Right lobe of liver (tissue), 6 donors: ENCODE measurements at regions not wholly inside any gene's neighbourhood (a gene's known extent, or its start where the extent isn't known, plus 50 kb on each side); places are given as distances from the start of the nearest gene placed in this dataset.

Experiments used
- ATAC-seq, 4 donors: fragments of 200-7000 bp; cut with Tn5 transposase; one replicate each; pipeline ENCODE4 v1.9.1; 2020; ENCODE audit warnings: mild to moderate bottlenecking in 4 of 4, moderate library complexity in 4 of 4
- DNase-seq, 3 donors: peaks; one replicate each; pipeline ENCODE4 v3.0.0-alpha.2; 2020
- H3K27ac ChIP-seq, 3 donors: fragments of 200-600 bp; one replicate each; pipeline ENCODE4 v1.8.0; 2022
- H3K27me3 ChIP-seq, 2 donors: fragments of 200-600 bp; one replicate each; pipeline ENCODE4 v1.8.0; 2022
- H3K36me3 ChIP-seq, 4 donors: fragments of 200-600 bp; sonication (generic) in 1 of 4; one replicate each; pipeline versions ENCODE4 v1.5.1 to v1.8.0; 2017 to 2022; ENCODE audit warnings: control low read depth in 1 of 4
- H3K4me1 ChIP-seq, 4 donors: fragments of 200-600 bp; sonication (generic) in 1 of 4; one replicate each; pipeline versions ENCODE4 v1.5.1 to v1.8.0; 2017 to 2022; ENCODE audit warnings: control low read depth in 1 of 4
- H3K4me3 ChIP-seq, 3 donors: fragments of 200-600 bp; one replicate each; pipeline ENCODE4 v1.8.0; 2022
- H3K9me3 ChIP-seq, 4 donors: fragments of 200-600 bp; sonication (generic) in 1 of 4; one replicate each; pipeline versions ENCODE4 v1.5.1 to v1.8.0; 2017 to 2022; ENCODE audit warnings: control low read depth in 1 of 4
- POLR2A ChIP-seq: fragments of 450-650 bp; IDR thresholded peaks from one replicate; pipeline ENCODE4 v1.6.1; 2017; ENCODE audit warnings: antibody characterized with exemption, mild to moderate bottlenecking
- WGBS: methylation state at CpG from one replicate; pipeline ENCODE4 v1.1.6; 2018; ENCODE audit warnings: low coverage, low lambda C conversion rate; ENCODE audit not compliant: insufficient coverage; ENCODE audit errors: missing lambda C conversion rate; 5-methylcytosine and 5-hydroxymethylcytosine counted together
- intact Hi-C, 2 donors: fragments of 100-400 bp; cut with DNase I; formaldehyde crosslinking; loops; one replicate each; pipeline versions ENCODE4 v1.11.2 to v1.14.1; 2022
- TF ChIP-seq, protein P1 (sequence below), 4 donors: fragments of 200-600 bp in 3 of 4; fragments of 450-650 bp in 1 of 4; IDR thresholded peaks; one replicate each; pipeline versions ENCODE4 v1.5.1 to v1.8.0; 2016 to 2022; ENCODE audit warnings: antibody characterized with exemption in 4 of 4, mild to moderate bottlenecking in 2 of 4
- donor health status: DM: no; HTN: yes; CAD: no.
- donor health status: DM: no; HTN: no; CAD: no.
- donor health status: DM: no; HTN: no; CAD: no.
- donor health status: DM: no; HTN: yes; CAD: no.
- donor health status: DM: no; HTN: yes; CAD: no.

DNA sequence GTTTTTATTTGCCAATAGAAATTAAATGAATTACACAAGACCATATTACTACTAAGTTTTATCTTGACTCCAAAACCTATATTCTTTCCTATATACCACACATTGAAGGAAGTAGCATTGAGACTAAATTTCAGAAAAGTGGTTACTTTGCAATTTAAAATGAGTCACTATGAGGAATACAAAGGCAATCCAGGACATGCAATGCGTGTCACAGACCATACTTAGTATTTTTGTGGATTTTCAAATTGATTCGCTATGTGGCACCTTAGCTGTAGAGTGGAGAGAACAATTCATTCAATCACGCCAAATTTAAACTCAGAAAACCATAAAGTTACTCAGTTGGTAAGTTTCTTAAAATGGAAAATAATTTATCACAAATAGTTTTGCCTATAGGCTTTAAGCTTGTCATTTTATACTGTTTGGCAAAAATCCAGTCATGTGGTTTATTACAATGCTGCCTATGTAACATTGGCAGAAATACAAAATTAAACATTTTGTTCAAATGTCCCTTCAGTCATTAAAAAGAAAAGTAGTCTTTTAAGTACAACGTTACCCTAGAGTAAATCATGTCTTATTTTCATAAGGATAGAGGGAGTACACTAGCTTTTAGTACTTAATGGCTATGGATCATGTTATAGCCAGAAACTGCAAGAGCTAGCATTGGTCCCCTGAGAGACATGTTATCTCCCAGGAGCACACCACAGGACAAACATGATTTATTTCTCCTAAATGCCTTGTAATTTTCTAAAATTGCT, 222.8 kb upstream of the CDH7 start:
- Histone ChIP-seq H3K36me3 (no peaks in the 10 kb centered on the region), H3K4me1 (no peaks in the 10 kb centered on the region), H3K27me3 (no peaks in the 10 kb centered on the region), H3K9me3 (no peaks in the 10 kb centered on the region), H3K4me3 (no peak overlapping the region), H3K27ac (no peak overlapping the region)
- DNase-seq = no peak
- TF ChIP-seq POLR2A = no peak
- TF ChIP-seq, protein P1, sequence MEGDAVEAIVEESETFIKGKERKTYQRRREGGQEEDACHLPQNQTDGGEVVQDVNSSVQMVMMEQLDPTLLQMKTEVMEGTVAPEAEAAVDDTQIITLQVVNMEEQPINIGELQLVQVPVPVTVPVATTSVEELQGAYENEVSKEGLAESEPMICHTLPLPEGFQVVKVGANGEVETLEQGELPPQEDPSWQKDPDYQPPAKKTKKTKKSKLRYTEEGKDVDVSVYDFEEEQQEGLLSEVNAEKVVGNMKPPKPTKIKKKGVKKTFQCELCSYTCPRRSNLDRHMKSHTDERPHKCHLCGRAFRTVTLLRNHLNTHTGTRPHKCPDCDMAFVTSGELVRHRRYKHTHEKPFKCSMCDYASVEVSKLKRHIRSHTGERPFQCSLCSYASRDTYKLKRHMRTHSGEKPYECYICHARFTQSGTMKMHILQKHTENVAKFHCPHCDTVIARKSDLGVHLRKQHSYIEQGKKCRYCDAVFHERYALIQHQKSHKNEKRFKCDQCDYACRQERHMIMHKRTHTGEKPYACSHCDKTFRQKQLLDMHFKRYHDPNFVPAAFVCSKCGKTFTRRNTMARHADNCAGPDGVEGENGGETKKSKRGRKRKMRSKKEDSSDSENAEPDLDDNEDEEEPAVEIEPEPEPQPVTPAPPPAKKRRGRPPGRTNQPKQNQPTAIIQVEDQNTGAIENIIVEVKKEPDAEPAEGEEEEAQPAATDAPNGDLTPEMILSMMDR (IDR thresholded peaks at IDR 0.05) = no peak
- intact Hi-C loops = no loop called here
- ATAC-seq = no peak
- 45% methylated on average over 4 of the region's 4 CpGs for WGBS

DNA sequence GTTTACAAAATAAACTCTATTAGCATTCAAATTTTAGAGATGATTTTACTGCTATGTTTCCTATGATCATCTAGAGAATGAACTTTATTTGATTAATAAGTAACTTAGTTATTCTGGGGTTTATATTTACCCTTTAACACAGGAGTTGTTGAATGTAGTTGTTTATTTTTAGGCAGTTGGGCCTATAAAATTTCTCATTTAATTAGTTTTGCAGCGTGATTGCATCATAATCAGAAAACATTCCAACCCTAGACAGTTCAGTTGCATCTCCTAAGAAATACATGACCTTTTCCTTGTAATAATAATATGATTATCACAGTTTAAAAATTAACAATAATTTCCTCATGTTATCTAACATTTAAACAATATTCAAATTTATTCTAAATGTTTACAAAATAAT, 224.7 kb upstream of the CDH7 start:
- Histone ChIP-seq H3K4me3 (no peak overlapping the region), H3K4me1 (no peaks in the 10 kb centered on the region), H3K9me3 (no peaks in the 10 kb centered on the region), H3K36me3 (no peaks in the 10 kb centered on the region), H3K27ac (no peak overlapping the region), H3K27me3 (no peaks in the 10 kb centered on the region)
- intact Hi-C loops = no loop called here
- TF ChIP-seq, protein P1 (IDR thresholded peaks at IDR 0.05) = no peak
- no peak for TF ChIP-seq POLR2A
- DNase-seq (no peak), ATAC-seq (no peak)
- WGBS = 45% methylated on average over 1 of the region's 1 CpG

DNA sequence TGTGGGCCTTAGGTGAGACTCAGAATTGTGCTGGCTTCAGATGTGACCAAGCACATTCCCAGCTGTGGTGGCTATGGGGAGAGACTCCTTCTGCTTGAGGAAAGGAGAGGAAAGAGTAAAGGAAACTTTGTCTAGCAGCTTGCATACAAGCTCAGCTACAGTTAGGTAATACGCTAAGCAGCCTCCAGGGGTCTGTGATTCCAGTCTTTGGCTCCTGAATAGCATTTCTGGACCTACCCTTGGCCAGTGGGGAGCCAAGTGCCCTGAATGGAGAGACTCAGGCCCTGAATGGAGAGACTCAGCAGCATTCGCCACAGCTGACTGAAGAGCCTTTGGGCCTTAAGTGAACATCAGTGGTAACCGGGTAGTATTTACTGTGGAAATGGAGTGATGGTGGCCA, 227.4 kb upstream of the CDH7 start:
- no peaks in the 10 kb centered on the region for H3K4me1 ChIP-seq
- H3K27ac ChIP-seq = no peak overlapping the region
- H3K4me3 ChIP-seq = no peak overlapping the region
- ATAC-seq (no peak), DNase-seq (no peak)
- no peaks in the 10 kb centered on the region for H3K9me3 ChIP-seq
- TF ChIP-seq, protein P1 (IDR thresholded peaks at IDR 0.05) = no peak
- TF ChIP-seq POLR2A = no peak
- no peaks in the 10 kb centered on the region for H3K27me3 ChIP-seq
- 72% methylated on average over 3 of the region's 3 CpGs for WGBS
- intact Hi-C loops = no loop called here
- H3K36me3 ChIP-seq = no peaks in the 10 kb centered on the region

DNA sequence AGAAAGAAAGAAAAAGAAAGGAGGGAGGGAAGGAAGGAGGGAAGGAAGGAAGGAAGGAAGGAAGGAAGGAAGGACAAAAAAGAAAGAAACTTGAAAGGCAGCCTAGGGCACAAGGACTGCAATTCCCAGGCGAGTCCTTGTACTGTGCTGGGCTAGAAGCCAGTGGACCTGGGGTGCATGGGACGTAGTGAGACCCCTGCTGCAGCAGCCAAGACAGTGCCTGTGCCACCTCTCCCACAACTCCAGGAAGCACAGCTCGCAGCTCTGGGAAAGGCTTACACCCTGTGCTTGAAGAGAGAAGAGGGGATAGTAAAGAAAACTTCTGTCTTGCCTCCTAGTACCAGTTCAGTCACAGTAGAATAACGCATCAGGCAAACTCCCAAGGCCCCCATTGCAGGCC, 227.9 kb upstream of the CDH7 start:
- H3K36me3 ChIP-seq = no peaks in the 10 kb centered on the region
- no peak for TF ChIP-seq POLR2A
- TF ChIP-seq, protein P1 (IDR thresholded peaks at IDR 0.05) = no peak
- H3K27me3 ChIP-seq = no peaks in the 10 kb centered on the region
- whole genome bisulfite sequencing = 61% methylated on average over 2 of the region's 4 CpGs
- DNase-seq (no peak), ATAC-seq (peak in 1 of 4 donors; percentile 22)
- no peaks in the 10 kb centered on the region for H3K4me1 ChIP-seq
- intact Hi-C loops = no loop called here
- H3K4me3 ChIP-seq = no peak overlapping the region
- no peaks in the 10 kb centered on the region for H3K9me3 ChIP-seq
- H3K27ac ChIP-seq = no peak overlapping the region

DNA sequence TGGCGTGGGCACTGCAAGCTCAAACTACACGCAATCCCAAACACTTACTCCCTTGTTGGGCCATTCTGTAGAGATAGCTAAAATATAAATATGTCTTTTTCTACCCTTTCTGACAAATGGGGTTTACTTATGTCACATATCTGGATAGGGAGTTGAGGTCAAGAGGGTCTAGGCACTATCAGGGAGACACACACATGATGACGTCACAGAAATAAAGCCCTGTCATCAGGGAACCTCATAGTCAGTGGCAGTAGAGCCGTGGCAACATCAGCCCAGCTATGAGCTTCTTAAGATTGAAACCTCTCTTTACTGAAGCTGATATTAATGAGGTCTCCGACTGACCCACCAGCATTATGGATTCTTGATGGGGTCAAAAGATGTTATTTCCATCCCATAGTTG, 234.6 kb upstream of the CDH7 start:
- intact Hi-C loops = no loop called here
- no peak overlapping the region for H3K27ac ChIP-seq
- no peak for DNase-seq
- no peak for ATAC-seq
- 38% methylated on average over 5 of the region's 5 CpGs for WGBS
- H3K9me3 ChIP-seq = no peaks in the 10 kb centered on the region
- no peaks in the 10 kb centered on the region for H3K4me1 ChIP-seq
- no peaks in the 10 kb centered on the region for H3K36me3 ChIP-seq
- TF ChIP-seq, protein P1 (IDR thresholded peaks at IDR 0.05) = no peak
- no peak for TF ChIP-seq POLR2A
- H3K4me3 ChIP-seq = no peak overlapping the region
- H3K27me3 ChIP-seq = no peaks in the 10 kb centered on the region
